Erythroblast (primary cell): ENCODE measurements at regions not wholly inside any gene's neighbourhood (a gene's known extent, or its start where the extent isn't known, plus 50 kb on each side); places are given as distances from the start of the nearest gene placed in this dataset.

Experiments
- GATA1 ChIP-seq: IDR thresholded peaks from 2 replicates; pipeline ENCODE4 v1.6.1; 2011; ENCODE audit warnings: low read depth, mild to moderate bottlenecking, control low read depth, low read length, moderate library complexity
- POLR2A ChIP-seq: IDR thresholded peaks from 2 replicates; pipeline ENCODE4 v1.6.1; 2011; ENCODE audit warnings: mild to moderate bottlenecking, low read length

- no peak for TF ChIP-seq POLR2A
- TF ChIP-seq GATA1 = no peak
These were observed 143.7 kb downstream of the SCP2D1 start for GRCh38 chr20:18957328-18957727.
